BJ (cell line): ENCODE measurements at regions not wholly inside any gene's neighbourhood (a gene's known extent, or its start where the extent isn't known, plus 50 kb on each side); places are given as distances from the start of the nearest gene placed in this dataset.
A peak's percentile ranks its signal among the peaks of the same experiment; 100 is the strongest.

ENCODE experiments used
- CTCF ChIA-PET: fragments of 350-600 bp; formaldehyde crosslinking; extraction: SDS; loops from one replicate; lab custom pipeline; 2021; ENCODE audit warnings: antibody characterized with exemption, inconsistent platforms; lab: Yijun Ruan, JAX
- POLR2A ChIA-PET: fragments of 300-600 bp; sonication (Branson Sonifier 250); formaldehyde crosslinking; extraction: SDS; loops from one replicate; lab custom pipeline; 2021; ENCODE audit warnings: antibody characterized with exemption; lab: Charles Lee
- DNase-seq: peaks from one replicate; pipeline ENCODE4 v3.0.0-alpha.2; 2011; ENCODE audit warnings: low read depth
- H3K27me3 ChIP-seq: 2 replicates; pipeline ENCODE4 v1.6.0; 2011; ENCODE audit warnings: low read length; ENCODE audit not compliant: control insufficient read depth, insufficient read depth
- H3K36me3 ChIP-seq: 2 replicates; pipeline ENCODE4 v1.5.1; 2011; ENCODE audit warnings: low read length; ENCODE audit not compliant: control insufficient read depth, insufficient read depth
- H3K4me3 ChIP-seq: 2 replicates; pipeline ENCODE4 v1.5.1; 2011; ENCODE audit warnings: low read depth, mild to moderate bottlenecking, control low read depth, low read length
- CTCF ChIP-seq: IDR thresholded peaks from 2 replicates; pipeline ENCODE4 v1.5.1; 2011; ENCODE audit warnings: low read depth, mild to moderate bottlenecking, control low read depth, inconsistent platforms, low read length, moderate library complexity; ENCODE audit not compliant: insufficient read depth

- H3K27me3 ChIP-seq, result no peaks in the 10 kb centered on the region
- ChIA-PET POLR2A (no interaction called here), CTCF (no interaction called here)
- H3K4me3 ChIP-seq, result no peak overlapping the region
- H3K36me3 ChIP-seq, result no peaks in the 10 kb centered on the region
- no peak for TF ChIP-seq CTCF
- DNase-seq, result no peak
Measured at GRCh38 chr2:145343287-145343686, 823.4 kb upstream of the ZEB2 start.

- H3K27me3 ChIP-seq, result no peaks in the 10 kb centered on the region
- ChIA-PET POLR2A (no interaction called here), CTCF (no interaction called here)
- no peak for TF ChIP-seq CTCF
- H3K4me3 ChIP-seq, result no peak overlapping the region
- no peak for DNase-seq
- H3K36me3 ChIP-seq, result no peaks in the 10 kb centered on the region
Measured at GRCh38 chr2:145341536-145341935, 821.6 kb upstream of the ZEB2 start.

- H3K36me3 ChIP-seq, result no peaks in the 10 kb centered on the region
- peak; percentile 6 for DNase-seq
- TF ChIP-seq CTCF, result no peak
- CTCF ChIA-PET, result interaction anchor here (0.6 kb wide), 1 partner anchor 1336 kb away, joined by 3 read pairs; no protein-coding TSS in a partner anchor
- no peaks in the 10 kb centered on the region for H3K27me3 ChIP-seq
- no peak overlapping the region for H3K4me3 ChIP-seq
- POLR2A ChIA-PET, result no interaction called here
Measured at GRCh38 chr2:145339646-145340045, 819.7 kb upstream of the ZEB2 start.

GRCh38 chr2:145332210-145332898 lies 812.4 kb upstream of the ZEB2 start:
- TF ChIP-seq CTCF, result no peak
- H3K27me3 ChIP-seq, result no peaks in the 10 kb centered on the region
- no peak for DNase-seq
- ChIA-PET CTCF (no interaction called here), POLR2A (no interaction called here)
- H3K36me3 ChIP-seq, result no peaks in the 10 kb centered on the region
- H3K4me3 ChIP-seq, result no peak overlapping the region

- no peak for TF ChIP-seq CTCF
- Histone ChIP-seq H3K4me3 (no peak overlapping the region), H3K36me3 (no peaks in the 10 kb centered on the region), H3K27me3 (no peaks in the 10 kb centered on the region)
- DNase-seq, result no peak
- ChIA-PET CTCF (no interaction called here), POLR2A (no interaction called here)
Measured at GRCh38 chr2:145329971-145330370, 810.1 kb upstream of the ZEB2 start.
